IMR-90 (cell line): ENCODE measurements at regions not wholly inside any gene's neighbourhood (a gene's known extent, or its start where the extent isn't known, plus 50 kb on each side); places are given as distances from the start of the nearest gene placed in this dataset.

Source experiments
- ATAC-seq: fragments of 200-7000 bp; cut with Tn5 transposase; 2 replicates; pipeline ENCODE4 v1.9.1; 2020; ENCODE audit warnings: low read depth, mild to moderate bottlenecking, moderate library complexity
- BruUV-seq: library from RNA; stranded (reverse); fragments of 400-500 nt; replicated peaks from 2 replicates; lab custom pipeline; 2021; lab: Mats Ljungman, UMichigan
- CTCF ChIA-PET: fragments of 300-600 bp; formaldehyde crosslinking; extraction: SDS; loops from one replicate; lab custom pipeline; 2021; ENCODE audit warnings: antibody characterized with exemption; lab: Yijun Ruan, JAX
- POLR2A ChIA-PET: fragments of 300-600 bp; sonication (Branson Sonifier 250); formaldehyde crosslinking; loops from one replicate; lab custom pipeline; 2022; ENCODE audit warnings: antibody characterized with exemption; ENCODE audit not compliant: unreplicated experiment; lab: Charles Lee
- DNase-seq: peaks from one replicate; pipeline ENCODE4 v3.0.0; 2013
- H2AFZ ChIP-seq: replicated peaks from 2 replicates; pipeline ENCODE3; 2013; ENCODE audit warnings: low read length, mild to moderate bottlenecking; ENCODE audit not compliant: poor library complexity
- H2AK5ac ChIP-seq: 2 replicates; pipeline ENCODE4 v1.6.1; 2013; ENCODE audit warnings: low read depth, low read length, inconsistent platforms
- H2AK9ac ChIP-seq: replicated peaks from 2 replicates; pipeline ENCODE3; 2013; ENCODE audit warnings: mild to moderate bottlenecking, low read depth, low read length, moderate library complexity; ENCODE audit not compliant: poor library complexity
- H2BK120ac ChIP-seq: 2 replicates; pipeline ENCODE4 v1.6.1; 2013; ENCODE audit warnings: low read depth, low read length, inconsistent platforms
- H2BK15ac ChIP-seq: 3 replicates; pipeline ENCODE4 v1.6.1; 2013; ENCODE audit warnings: low read depth, low read length, inconsistent platforms
- H2BK20ac ChIP-seq: 2 replicates; pipeline ENCODE4 v1.6.1; 2013; ENCODE audit warnings: low read depth, mild to moderate bottlenecking, inconsistent platforms, low read length, moderate library complexity
- H2BK5ac ChIP-seq: 2 replicates; pipeline ENCODE4 v1.6.1; 2013; ENCODE audit warnings: mild to moderate bottlenecking, low read depth, low read length, inconsistent platforms; ENCODE audit not compliant: poor library complexity, severe bottlenecking
- H3K14ac ChIP-seq: replicated peaks from 2 replicates; pipeline ENCODE4 v1.6.1; 2013; ENCODE audit warnings: low read depth, low read length, inconsistent platforms
- H3K18ac ChIP-seq: 2 replicates; pipeline ENCODE4 v1.6.1; 2013; ENCODE audit warnings: low read depth, low read length, control low read depth
- H3K23ac ChIP-seq: 2 replicates; pipeline ENCODE4 v1.6.1; 2013; ENCODE audit warnings: low read depth, low read length, inconsistent platforms
- H3K27ac ChIP-seq: 2 replicates; pipeline ENCODE4 v1.5.1; 2013; ENCODE audit warnings: mild to moderate bottlenecking, control low read depth, low read length; ENCODE audit not compliant: insufficient read depth
- H3K27me3 ChIP-seq: 2 replicates; pipeline ENCODE4 v1.6.1; 2013; ENCODE audit warnings: low read length; ENCODE audit not compliant: control insufficient read depth, insufficient read depth
- H3K36me3 ChIP-seq: 2 replicates; pipeline ENCODE4 v1.6.1; 2013; ENCODE audit warnings: low read length, mixed read lengths; ENCODE audit not compliant: control insufficient read depth, insufficient read depth
- H3K4ac ChIP-seq: 2 replicates; pipeline ENCODE4 v1.6.1; 2013; ENCODE audit warnings: low read depth, low read length, inconsistent platforms
- H3K4me1 ChIP-seq: 2 replicates; pipeline ENCODE4 v1.6.1; 2013; ENCODE audit warnings: low read length, mixed read lengths; ENCODE audit not compliant: control insufficient read depth, insufficient read depth
- H3K4me2 ChIP-seq: 2 replicates; pipeline ENCODE4 v1.6.1; 2013; ENCODE audit warnings: low read depth, mild to moderate bottlenecking, control low read depth, low read length, moderate library complexity
- H3K4me3 ChIP-seq: 2 replicates; pipeline ENCODE4 v1.5.1; 2013; ENCODE audit warnings: low read depth, mild to moderate bottlenecking, control low read depth, low read length, moderate library complexity; ENCODE audit not compliant: insufficient read depth
- H3K56ac ChIP-seq: 2 replicates; pipeline ENCODE4 v1.6.1; 2013; ENCODE audit warnings: low read length, inconsistent platforms; ENCODE audit not compliant: insufficient read depth; ENCODE audit errors: extremely low read depth
- H3K79me1 ChIP-seq, 2 experiments: 2 replicates each; pipeline ENCODE4 v1.6.1; 2013; ENCODE audit warnings: low read length in 2 of 2, inconsistent platforms in 1 of 2, low read depth in 1 of 2
- H3K9ac ChIP-seq: 2 replicates; pipeline ENCODE4 v1.6.1; 2013; ENCODE audit warnings: low read depth, low read length, control low read depth
- H3K9me1 ChIP-seq: 2 replicates; pipeline ENCODE4 v1.6.1; 2013; ENCODE audit warnings: low read length, inconsistent platforms; ENCODE audit not compliant: insufficient read depth
- H3K9me3 ChIP-seq: 2 replicates; pipeline ENCODE4 v1.6.1; 2013; ENCODE audit warnings: low read length; ENCODE audit not compliant: control insufficient read depth, insufficient read depth
- H4K20me1 ChIP-seq: 2 replicates; pipeline ENCODE4 v1.6.1; 2013; ENCODE audit warnings: low read length, inconsistent platforms; ENCODE audit not compliant: insufficient read depth
- H4K5ac ChIP-seq: 2 replicates; pipeline ENCODE4 v1.6.1; 2013; ENCODE audit warnings: mild to moderate bottlenecking, low read depth, low read length, control low read depth
- H4K8ac ChIP-seq, 2 experiments: 2 replicates each; pipeline ENCODE4 v1.6.1; 2013; ENCODE audit warnings: low read depth in 2 of 2, low read length in 2 of 2, control low read depth in 1 of 2, inconsistent platforms in 1 of 2
- H4K91ac ChIP-seq: 2 replicates; pipeline ENCODE4 v1.6.1; 2013; ENCODE audit warnings: low read depth, low read length, inconsistent platforms; ENCODE audit not compliant: insufficient read depth
- BHLHE40 ChIP-seq: fragments of 150-350 bp; IDR thresholded peaks from 2 replicates; pipeline ENCODE4 v1.6.1; 2016; ENCODE audit warnings: mild to moderate bottlenecking, low read depth, low read length
- CEBPB ChIP-seq: IDR thresholded peaks from 2 replicates; pipeline ENCODE4 v1.6.1; 2012; ENCODE audit warnings: low read depth, low read length, improper control_type of control experiment
- CHD1 ChIP-seq: IDR thresholded peaks from 2 replicates; pipeline ENCODE4 v1.6.1; 2012; ENCODE audit warnings: low read depth, low read length, improper control_type of control experiment
- FOS ChIP-seq: fragments of 150-350 bp; IDR thresholded peaks from 2 replicates; pipeline ENCODE4 v1.6.1; 2016; ENCODE audit warnings: low read depth, low read length
- MAZ ChIP-seq: IDR thresholded peaks from 2 replicates; pipeline ENCODE4 v1.6.1; 2012; ENCODE audit warnings: low read depth, mild to moderate bottlenecking, low read length, improper control_type of control experiment, moderate library complexity, borderline replicate concordance
- MXI1 ChIP-seq: IDR thresholded peaks from 2 replicates; pipeline ENCODE4 v1.6.1; 2012; ENCODE audit warnings: low read depth, mild to moderate bottlenecking, low read length, moderate library complexity, borderline replicate concordance
- NFE2L2 ChIP-seq: fragments of 150-350 bp; IDR thresholded peaks from 2 replicates; pipeline ENCODE4 v1.6.1; 2016; ENCODE audit warnings: low read depth, mild to moderate bottlenecking, low read length
- POLR2A ChIP-seq: IDR thresholded peaks from 2 replicates; pipeline ENCODE4 v1.6.1; 2012; ENCODE audit warnings: mild to moderate bottlenecking, low read depth, low read length
- RCOR1 ChIP-seq: IDR thresholded peaks from 2 replicates; pipeline ENCODE4 v1.6.1; 2012; ENCODE audit warnings: mild to moderate bottlenecking, low read length, improper control_type of control experiment; ENCODE audit not compliant: insufficient replicate concordance
- RFX5 ChIP-seq: IDR thresholded peaks from 2 replicates; pipeline ENCODE4 v1.8.0; 2012; ENCODE audit warnings: low read depth, mild to moderate bottlenecking, low read length, moderate library complexity
- SMC3 ChIP-seq: fragments of 150-350 bp; IDR thresholded peaks from 2 replicates; pipeline ENCODE4 v1.6.1; 2016; ENCODE audit warnings: low read depth, mild to moderate bottlenecking, antibody characterized with exemption, low read length, moderate library complexity
- dilution Hi-C: fragments of 300-500 bp; cut with HindIII; formaldehyde crosslinking; loops from one replicate; pipeline ENCODE4 v1.14.3; 2018; ENCODE audit warnings: low sequenced_read_pairs; ENCODE audit not compliant: unreplicated experiment
- in situ Hi-C: fragments of 300-500 bp; cut with MboI; formaldehyde crosslinking; loops from 3 replicates; pipeline ENCODE4 v1.14.3; 2019; ENCODE audit warnings: low sequenced_read_pairs, inconsistent platforms, mixed read lengths
- intact Hi-C: fragments of 100-400 bp; cut with micrococcal nuclease; formaldehyde crosslinking; loops from 2 replicates; pipeline ENCODE4 v1.10.0; 2022
- TF ChIP-seq, protein P1 (sequence below): conservative IDR thresholded peaks from 2 replicates; pipeline ENCODE4 v1.5.1; 2012; ENCODE audit warnings: mild to moderate bottlenecking, low read depth, low read length, improper control_type of control experiment

DNA sequence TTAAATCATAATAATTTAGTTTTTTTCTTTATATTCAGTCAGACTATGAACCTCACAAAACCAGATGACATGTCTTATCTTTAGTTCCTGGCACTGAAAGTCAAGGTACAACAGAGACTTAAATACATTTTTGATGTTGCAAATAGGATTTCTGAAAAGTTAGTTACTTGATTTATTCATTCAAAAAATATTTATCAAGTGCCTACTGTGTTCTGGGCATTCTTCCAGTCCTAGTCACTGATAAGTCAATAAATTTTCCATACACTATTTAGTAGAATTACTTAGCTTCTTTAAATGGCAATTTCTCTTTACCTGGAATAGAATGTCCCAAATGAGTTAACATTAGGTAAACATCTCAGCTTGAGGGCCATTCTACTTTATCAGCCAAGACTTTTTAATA is 938.3 kb upstream of the PCDH9 start:
- Histone ChIP-seq H3K36me3 (no peaks in the 10 kb centered on the region), H3K27ac (no peak overlapping the region), H2BK5ac (no peak overlapping the region), H4K91ac (no peak overlapping the region), H2AK5ac (no peak overlapping the region), H3K4me2 (no peak overlapping the region), H4K5ac (no peak overlapping the region), H4K20me1 (no peaks in the 10 kb centered on the region), H3K23ac (no peak overlapping the region), H3K4ac (no peak overlapping the region), H3K4me3 (no peak overlapping the region), H2AFZ (no peak overlapping the region), H2AK9ac (no peak overlapping the region), H4K8ac (no peak overlapping the region), H2BK20ac (no peak overlapping the region), H2BK120ac (no peak overlapping the region), H3K18ac (no peak overlapping the region), H3K4me1 (no peaks in the 10 kb centered on the region), H3K79me1 (no peaks in the 10 kb centered on the region), H3K14ac (no peak overlapping the region), H3K56ac (no peak overlapping the region), H3K9ac (no peak overlapping the region), H2BK15ac (no peak overlapping the region), H3K9me3 (no peaks in the 10 kb centered on the region), H3K9me1 (no peaks in the 10 kb centered on the region), H3K27me3 (no peaks in the 10 kb centered on the region)
- TF ChIP-seq POLR2A (no peak), CEBPB (no peak), CHD1 (no peak), SMC3 (no peak), NFE2L2 (no peak), RFX5 (no peak), MXI1 (no peak), RCOR1 (no peak), BHLHE40 (no peak), FOS (no peak), MAZ (no peak)
- TF ChIP-seq, protein P1, sequence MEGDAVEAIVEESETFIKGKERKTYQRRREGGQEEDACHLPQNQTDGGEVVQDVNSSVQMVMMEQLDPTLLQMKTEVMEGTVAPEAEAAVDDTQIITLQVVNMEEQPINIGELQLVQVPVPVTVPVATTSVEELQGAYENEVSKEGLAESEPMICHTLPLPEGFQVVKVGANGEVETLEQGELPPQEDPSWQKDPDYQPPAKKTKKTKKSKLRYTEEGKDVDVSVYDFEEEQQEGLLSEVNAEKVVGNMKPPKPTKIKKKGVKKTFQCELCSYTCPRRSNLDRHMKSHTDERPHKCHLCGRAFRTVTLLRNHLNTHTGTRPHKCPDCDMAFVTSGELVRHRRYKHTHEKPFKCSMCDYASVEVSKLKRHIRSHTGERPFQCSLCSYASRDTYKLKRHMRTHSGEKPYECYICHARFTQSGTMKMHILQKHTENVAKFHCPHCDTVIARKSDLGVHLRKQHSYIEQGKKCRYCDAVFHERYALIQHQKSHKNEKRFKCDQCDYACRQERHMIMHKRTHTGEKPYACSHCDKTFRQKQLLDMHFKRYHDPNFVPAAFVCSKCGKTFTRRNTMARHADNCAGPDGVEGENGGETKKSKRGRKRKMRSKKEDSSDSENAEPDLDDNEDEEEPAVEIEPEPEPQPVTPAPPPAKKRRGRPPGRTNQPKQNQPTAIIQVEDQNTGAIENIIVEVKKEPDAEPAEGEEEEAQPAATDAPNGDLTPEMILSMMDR: no peak
- no peak for DNase-seq
- intact Hi-C loops: no loop called here
- CTCF ChIA-PET: no interaction called here
- no peak for ATAC-seq
- in situ Hi-C loops: no loop called here
- BruUV-seq: no TSS peak
- dilution Hi-C loops: no loop called here
- POLR2A ChIA-PET: no interaction called here
